ENCODE measurements at regions not wholly inside any gene's neighbourhood (a gene's known extent, or its start where the extent isn't known, plus 50 kb on each side); places are given as distances from the start of the nearest gene placed in this dataset.
"Not testable (repeated sequence)": the region's sequence is repeated elsewhere in the genome, so short reads cannot be mapped to it uniquely, and the experiment has no call there.

- DNase-seq, result no peak
Measured at GRCh38 chr12:87227162-87227561, 802.0 kb downstream of the C12orf50 start.

GRCh38 chr12:87217491-87217890, 811.7 kb downstream of the C12orf50 start:
- DNase-seq, result no peak

DNA sequence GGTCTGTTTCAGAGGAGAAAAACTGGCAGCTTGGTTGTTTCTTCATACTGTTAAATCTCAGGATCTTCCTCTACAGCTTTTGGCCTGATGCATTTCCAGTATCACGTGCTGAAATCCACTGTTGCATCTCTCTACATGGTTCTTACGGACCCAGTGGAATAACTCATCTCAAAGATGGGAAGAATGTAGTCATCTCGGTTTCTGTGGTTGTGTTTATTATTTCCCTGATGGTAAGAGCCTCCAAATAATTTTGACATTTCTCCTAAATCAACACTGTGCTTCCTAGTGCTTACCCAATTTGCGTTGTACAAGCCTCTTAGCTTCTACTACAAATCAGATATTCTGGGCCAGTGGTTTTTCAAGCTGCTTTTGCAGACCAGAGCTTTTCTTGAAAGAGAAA, 812.8 kb downstream of the C12orf50 start:
- DNase-seq, result no peak

DNA sequence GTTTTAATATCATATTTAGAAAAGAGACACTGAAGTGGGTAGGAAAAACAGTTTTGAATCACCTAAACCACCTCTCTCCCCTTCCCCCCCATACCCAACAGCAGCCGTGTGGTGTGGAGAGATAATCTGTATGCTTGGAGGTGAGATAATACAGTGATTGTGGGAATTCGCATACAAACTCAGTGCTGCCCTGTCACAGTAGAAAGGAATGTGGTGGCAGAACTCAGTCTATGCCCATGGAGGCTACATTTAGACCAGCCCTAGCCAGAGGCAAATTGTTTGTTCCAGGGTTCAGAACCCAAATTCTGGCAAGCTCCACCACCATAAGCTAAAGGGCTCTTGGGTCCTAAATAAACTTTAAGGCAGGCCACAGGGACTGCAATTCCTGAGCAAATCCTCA, 827.0 kb downstream of the C12orf50 start:
- DNase-seq, result no peak

DNA sequence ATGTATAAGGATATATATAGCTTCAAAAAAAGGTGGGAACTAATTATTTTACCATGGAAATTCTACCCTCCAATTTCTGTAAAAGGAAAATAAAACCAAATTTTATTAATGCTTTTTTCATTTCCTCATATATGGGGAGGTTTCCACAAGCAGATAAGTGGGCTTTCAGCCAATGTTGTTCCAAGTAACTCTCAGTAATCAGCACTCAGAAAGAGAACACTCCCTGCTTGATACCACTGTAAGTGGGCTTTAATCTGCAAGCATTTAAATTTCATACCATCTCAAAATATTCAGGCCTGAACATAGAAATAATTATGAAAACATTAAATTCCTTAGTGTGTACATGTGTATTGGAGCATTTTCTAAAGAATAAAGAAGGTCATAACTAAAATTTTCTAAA, 827.6 kb downstream of the C12orf50 start:
- no peak for DNase-seq

- no peak for DNase-seq
Measured at GRCh38 chr12:87200289-87200979, 828.8 kb downstream of the C12orf50 start.

DNA sequence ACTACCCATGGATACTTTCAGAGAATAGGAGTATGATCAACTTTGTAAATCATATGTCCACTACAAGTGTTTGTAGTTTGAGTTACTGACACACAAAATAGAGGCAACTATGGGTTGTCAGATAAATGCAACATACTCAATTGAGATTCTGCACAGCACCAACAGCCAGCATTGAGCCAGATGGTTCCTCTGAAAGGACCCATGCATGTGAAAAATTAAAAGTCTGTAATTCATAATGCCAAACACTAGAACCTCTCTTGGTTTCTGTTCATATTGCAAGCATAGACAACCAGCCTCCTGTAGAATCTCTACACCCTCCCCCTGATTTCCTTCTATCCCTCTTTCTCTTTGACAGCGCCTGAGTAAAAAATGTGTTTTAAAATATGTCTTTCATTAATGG, 831.0 kb downstream of the C12orf50 start:
- no peak for DNase-seq

- no peak for DNase-seq
Measured at GRCh38 chr12:87196321-87196720, 832.9 kb downstream of the C12orf50 start.

DNA sequence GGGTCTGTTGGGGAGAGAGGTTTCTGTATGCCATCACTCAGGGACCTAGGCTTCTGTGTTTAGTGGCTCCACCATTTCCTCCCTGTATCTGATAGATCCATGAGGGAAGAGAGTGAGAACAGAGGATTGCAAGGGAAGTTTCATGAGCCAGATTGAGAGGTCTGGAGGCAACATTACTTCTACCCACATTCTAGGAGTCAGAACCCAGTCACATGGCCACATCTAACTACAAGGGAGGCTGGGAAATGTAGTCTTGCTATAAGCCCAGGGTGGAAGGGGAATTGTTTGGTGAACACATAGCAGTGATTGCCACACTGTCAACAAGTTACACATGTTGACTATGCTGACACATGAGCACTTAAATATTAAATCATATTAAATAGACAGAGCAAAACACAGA, 834.8 kb downstream of the C12orf50 start:
- not testable (repeated sequence) for DNase-seq

DNA sequence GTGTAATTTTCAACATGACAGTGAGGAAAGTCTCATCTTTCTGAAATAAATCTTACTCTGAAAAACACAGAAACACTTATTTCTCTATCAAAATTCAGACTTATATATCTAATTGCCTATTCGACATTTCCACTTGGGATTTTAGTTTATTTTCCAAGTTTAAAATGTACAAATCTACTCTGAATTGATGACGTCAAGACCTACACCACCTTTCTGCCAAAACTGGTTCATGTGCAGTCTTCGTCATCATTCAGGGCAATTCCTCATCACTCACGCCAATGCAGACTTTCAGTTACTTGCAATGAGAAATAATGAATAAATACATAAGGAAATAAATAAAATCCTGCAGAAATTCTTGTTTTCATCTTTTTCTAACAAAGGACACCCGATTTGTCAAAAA, 843.8 kb downstream of the C12orf50 start:
- no peak for DNase-seq

- DNase-seq, result no peak
Measured at GRCh38 chr12:87182696-87183233, 846.4 kb downstream of the C12orf50 start.

DNA sequence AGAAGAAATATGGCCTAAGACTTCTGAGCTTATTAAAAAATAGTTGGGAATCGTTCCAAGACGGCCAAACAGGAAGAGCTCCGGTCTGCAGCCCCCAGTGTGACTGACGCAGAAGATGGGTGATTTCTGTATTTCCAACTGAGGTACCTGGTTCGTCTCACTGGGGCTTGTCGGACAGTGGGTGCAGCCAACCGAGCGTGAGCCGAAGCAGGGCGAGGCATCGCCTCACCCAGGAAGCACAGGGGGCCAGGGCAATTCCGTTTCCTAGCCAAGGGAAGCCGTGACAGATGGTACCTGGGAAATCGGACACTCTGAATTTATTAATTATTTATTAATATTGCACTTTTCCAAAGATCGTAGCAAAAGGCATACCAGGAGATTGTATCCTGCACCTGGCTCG, 857.8 kb downstream of the C12orf50 start:
- no peak for DNase-seq

DNA sequence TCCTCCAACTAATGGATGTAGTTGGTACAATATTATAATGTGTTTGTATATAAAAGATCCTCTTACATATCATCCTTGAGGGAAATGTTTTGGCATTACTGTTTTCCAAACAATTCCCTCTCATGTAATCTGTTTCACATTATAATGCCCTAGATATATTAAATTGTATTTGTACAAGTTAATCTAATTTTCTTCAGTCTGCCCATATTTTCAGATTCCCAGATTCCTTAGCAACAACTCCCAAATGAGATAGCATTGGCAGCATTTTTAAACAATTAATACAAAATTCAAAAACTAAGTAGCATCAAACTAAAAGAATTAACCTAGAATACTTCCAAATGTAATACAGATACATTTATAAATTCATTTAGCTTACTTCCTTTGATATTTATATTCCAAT, 860.2 kb downstream of the C12orf50 start:
- DNase-seq, result no peak

DNA sequence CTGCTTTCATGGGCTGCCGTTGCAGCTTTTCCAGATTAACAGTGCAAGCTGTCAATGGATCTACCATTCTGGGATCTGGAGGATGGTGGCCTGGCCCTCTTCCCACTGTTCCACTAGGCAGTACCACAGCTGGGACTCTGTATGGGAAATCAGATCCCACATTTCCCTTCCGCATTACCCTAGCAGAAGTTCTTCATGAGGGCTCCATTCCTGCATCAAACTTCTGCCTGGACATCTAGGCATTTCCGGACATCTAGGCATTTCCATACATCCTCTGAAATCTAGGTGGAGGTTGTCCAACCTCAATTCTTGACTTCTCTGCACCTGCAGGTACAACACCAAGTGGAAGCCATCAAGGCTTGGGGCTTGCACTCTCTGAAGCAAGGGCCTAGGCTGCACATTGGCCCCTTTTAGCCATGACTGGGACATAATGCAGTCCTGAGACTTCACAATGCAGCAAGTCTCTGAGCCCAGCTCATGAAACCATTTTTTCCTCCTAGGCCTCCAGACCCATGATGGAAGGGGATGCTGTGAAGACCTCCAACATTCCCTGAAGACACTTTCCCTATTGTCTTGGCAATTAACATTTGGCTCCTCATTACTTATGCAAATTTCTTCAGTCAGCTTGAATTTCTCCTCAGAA, 863.3 kb downstream of the C12orf50 start:
- DNase-seq, result no peak

DNA sequence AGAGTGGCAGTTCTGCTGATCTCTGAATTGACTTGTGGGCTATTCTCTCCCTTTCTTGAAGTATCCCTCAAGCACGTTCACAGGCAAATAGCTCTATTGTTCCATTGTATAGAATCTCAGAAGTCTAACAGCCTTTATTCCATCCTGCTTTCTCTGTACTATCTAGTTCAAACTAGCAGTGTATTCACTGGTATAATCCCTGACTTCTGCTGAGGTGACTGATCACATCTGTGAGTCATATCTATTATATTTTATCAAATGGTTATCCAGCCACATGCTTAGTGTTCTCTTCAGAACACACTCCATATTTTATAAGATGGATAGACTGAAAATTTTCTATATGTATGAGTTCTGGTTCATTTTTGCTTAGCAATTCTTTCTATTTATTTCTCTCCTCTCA, 866.1 kb downstream of the C12orf50 start:
- no peak for DNase-seq

- DNase-seq, result no peak
Measured at GRCh38 chr12:87160848-87161601, 868.2 kb downstream of the C12orf50 start.

- DNase-seq, result no peak
Measured at GRCh38 chr12:87157791-87158190, 871.4 kb downstream of the C12orf50 start.

DNA sequence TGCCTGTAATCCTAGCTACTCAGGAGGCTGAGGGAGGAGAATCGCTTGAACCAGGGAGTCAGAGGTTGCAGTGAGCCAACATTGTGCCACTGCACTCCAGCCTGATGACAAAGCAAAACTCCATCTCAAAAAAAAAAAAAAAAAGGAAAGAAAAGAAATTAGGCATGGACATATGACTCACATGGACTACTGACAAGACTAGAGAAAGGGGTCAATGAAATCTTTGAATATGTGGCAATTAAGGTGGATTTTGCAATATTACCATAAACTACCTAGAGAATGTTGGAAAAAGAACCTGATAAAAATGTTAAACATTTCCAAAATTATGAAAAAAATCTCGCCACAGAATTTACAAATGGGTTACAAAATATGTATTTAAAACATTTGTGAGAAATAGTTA, 873.6 kb downstream of the C12orf50 start:
- DNase-seq, result no peak

DNA sequence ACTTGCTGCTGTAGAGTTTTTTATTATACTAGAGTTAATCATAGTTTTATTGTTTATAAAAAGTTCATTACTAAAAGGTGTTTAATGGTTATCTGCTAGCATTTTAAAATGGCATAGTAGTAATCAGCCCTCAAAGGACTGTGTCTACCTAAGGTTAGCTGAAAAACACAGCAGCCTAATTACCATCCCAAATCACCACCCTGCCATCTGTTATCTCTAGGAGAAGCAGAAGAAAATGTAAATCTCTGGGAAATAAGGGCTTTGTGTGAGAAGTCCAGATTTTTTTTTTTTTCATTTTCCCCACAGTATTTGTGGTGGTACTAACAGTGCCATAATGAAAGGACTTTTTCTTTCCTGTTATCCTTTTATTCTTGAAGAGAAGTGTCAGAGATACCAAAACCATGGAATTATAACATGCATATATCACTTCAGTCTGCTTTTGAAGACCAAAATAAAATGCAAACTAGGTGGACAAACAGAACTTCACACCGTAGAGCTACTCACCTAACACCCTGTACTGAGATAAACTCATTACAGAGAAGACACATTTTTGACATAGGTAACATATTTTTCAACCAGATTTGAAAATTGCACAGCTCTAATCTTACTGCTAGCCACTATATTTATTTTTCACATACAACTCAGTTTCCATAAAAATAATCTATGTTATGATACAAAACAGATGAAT, 876.2 kb downstream of the C12orf50 start:
- no peak for DNase-seq

DNA sequence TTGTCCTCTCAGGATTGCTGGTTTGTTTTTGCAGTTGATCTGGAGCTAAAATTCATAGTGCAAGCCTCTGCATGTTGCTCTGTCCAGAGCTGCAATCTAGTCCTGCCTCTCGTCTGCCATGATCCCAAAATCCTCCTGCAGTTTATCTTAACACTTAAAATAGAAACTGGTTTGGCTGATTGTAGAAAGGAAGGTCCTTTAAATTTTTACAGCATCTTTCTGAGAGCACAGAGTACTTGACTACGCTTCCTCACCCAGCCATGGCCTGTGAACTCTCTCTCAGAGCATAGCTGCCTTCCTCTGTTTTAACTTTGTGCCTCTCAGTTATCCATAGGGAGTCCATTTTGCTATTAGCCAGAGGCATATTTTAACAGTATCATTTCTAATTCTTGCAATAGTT, 877.1 kb downstream of the C12orf50 start:
- no peak for DNase-seq

GRCh38 chr12:87150969-87151662, 878.1 kb downstream of the C12orf50 start:
- no peak for DNase-seq

- DNase-seq, result no peak
Measured at GRCh38 chr12:87142342-87142741, 886.2 kb upstream of the MGAT4C start.

GRCh38 chr12:87141091-87141490, 884.9 kb upstream of the MGAT4C start:
- DNase-seq, result no peak
